ENCODE measurements at regions not wholly inside any gene's neighbourhood (a gene's known extent, or its start where the extent isn't known, plus 50 kb on each side); places are given as distances from the start of the nearest gene placed in this dataset.

GRCh38 chr16:79933603-79934002 is 333.1 kb upstream of the MAF start:
- TF ChIP-seq POLR2A (IDR thresholded peaks at IDR 0.05) (no peak), CTCF (IDR thresholded peaks at IDR 0.05) (no peak), POLR2AphosphoS5 (IDR thresholded peaks at IDR 0.05) (no peak)
- intact Hi-C loops (cut with DNase I), result loop anchor here (5.0 kb wide), 1 partner anchor 331 kb away; the partner anchor contains the start of gene MAF
- Histone ChIP-seq H3K9me3 (no peaks in the 10 kb centered on the region), H3K27ac (no peak overlapping the region), H3K4me3 (no peak overlapping the region), H3K4me1 (replicated peaks) (no peaks in the 10 kb centered on the region), H3K36me3 (no peaks in the 10 kb centered on the region), H3K27me3 (replicated peaks; ENCODE audit: insufficient read depth) (no peaks in the 10 kb centered on the region)
- DNase-seq (ENCODE audit: low spot score), result no peak
- 71% methylated on average over 8 of the region's 8 CpGs for WGBS

DNA sequence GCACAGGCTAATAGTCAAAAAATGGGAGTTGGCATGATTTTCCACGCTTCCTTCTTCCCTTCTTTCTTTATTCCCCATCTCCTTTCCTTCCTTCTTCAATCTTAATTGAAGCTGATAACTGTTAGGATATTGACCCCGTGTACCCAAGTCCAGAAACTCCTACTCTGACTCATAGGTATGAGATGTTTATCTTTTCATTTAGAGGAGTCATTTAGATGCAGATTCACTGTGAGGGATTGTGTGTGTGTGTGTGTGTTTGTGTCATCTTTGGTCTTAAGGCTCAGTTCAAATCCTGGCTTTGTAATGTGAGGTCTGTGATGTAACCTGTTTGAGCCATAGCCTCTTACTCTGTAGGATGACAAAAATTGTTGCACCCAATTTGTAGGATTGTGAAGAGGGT is 332.0 kb upstream of the MAF start:
- 81% methylated on average over 2 of the region's 2 CpGs for WGBS
- intact Hi-C loops (cut with DNase I), result loop anchor here (5.0 kb wide), 1 partner anchor 330 kb away; the partner anchor contains the start of gene MAF
- H3K36me3 ChIP-seq, result no peaks in the 10 kb centered on the region
- H3K4me1 ChIP-seq (replicated peaks), result no peaks in the 10 kb centered on the region
- no peak for TF ChIP-seq CTCF (IDR thresholded peaks at IDR 0.05)
- no peak for TF ChIP-seq POLR2AphosphoS5 (IDR thresholded peaks at IDR 0.05)
- no peak for TF ChIP-seq POLR2A (IDR thresholded peaks at IDR 0.05)
- no peak overlapping the region for H3K27ac ChIP-seq
- no peak for DNase-seq (ENCODE audit: low spot score)
- H3K27me3 ChIP-seq (replicated peaks; ENCODE audit: insufficient read depth), result no peaks in the 10 kb centered on the region
- H3K4me3 ChIP-seq, result no peak overlapping the region
- no peaks in the 10 kb centered on the region for H3K9me3 ChIP-seq

- H3K9me3 ChIP-seq, result no peaks in the 10 kb centered on the region
- no peak for DNase-seq (ENCODE audit: low spot score)
- H3K27me3 ChIP-seq (replicated peaks; ENCODE audit: insufficient read depth), result no peaks in the 10 kb centered on the region
- H3K4me1 ChIP-seq (replicated peaks), result no peaks in the 10 kb centered on the region
- WGBS, result 100% methylated on average over 1 of the region's 1 CpG
- H3K27ac ChIP-seq, result no peak overlapping the region
- H3K4me3 ChIP-seq, result no peak overlapping the region
- TF ChIP-seq POLR2A (IDR thresholded peaks at IDR 0.05) (no peak), POLR2AphosphoS5 (IDR thresholded peaks at IDR 0.05) (no peak), CTCF (IDR thresholded peaks at IDR 0.05) (no peak)
- no peaks in the 10 kb centered on the region for H3K36me3 ChIP-seq
- intact Hi-C loops (cut with DNase I), result loop anchor here (5.0 kb wide), 1 partner anchor 329 kb away; the partner anchor contains the start of gene MAF
These were observed 331.2 kb upstream of the MAF start for GRCh38 chr16:79931721-79932120.

DNA sequence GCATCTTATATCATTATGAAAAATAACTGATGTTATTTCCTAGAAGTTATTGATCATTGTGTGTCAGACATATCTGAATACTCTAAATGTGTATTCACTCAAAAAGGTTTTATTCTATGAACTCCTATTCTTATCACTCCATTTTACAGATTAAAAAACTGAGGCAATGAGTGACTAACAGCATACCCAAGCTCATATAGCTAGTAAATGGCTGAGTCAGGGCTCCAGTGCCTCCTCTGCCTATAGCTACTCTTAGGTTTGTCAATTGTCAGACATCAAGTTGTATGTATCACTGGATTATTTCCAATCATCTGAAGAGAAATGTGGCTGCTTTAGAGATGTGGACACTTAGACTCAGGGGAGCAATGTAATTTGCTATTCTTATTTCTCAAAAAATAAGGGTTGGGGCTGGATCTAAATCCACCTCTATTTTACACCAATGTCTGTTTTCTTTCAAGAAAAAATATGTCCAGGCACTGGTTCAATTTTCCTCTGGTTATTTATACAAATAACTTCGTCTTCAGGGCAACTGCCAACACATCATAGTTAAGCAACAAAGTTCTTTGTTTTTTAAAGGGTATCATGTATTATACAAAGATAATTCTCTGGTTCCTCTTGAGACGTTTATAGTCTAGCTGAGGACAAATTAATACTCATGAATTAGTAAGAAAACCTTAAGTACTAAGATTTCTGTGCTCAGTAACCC is 328.9 kb upstream of the MAF start:
- 6% methylated on average over 2 of the region's 2 CpGs for WGBS
- Histone ChIP-seq H3K4me3 (no peak overlapping the region), H3K27ac (no peak overlapping the region), H3K27me3 (replicated peaks; ENCODE audit: insufficient read depth) (no peaks in the 10 kb centered on the region), H3K9me3 (no peaks in the 10 kb centered on the region), H3K4me1 (replicated peaks) (no peaks in the 10 kb centered on the region), H3K36me3 (no peaks in the 10 kb centered on the region)
- intact Hi-C loops (cut with DNase I), result no loop called here
- DNase-seq (ENCODE audit: low spot score), result no peak
- TF ChIP-seq POLR2AphosphoS5 (IDR thresholded peaks at IDR 0.05) (no peak), CTCF (IDR thresholded peaks at IDR 0.05) (no peak), POLR2A (IDR thresholded peaks at IDR 0.05) (no peak)
